SU-DHL-6 (cell line): ENCODE measurements at regions not wholly inside any gene's neighbourhood (a gene's known extent, or its start where the extent isn't known, plus 50 kb on each side); places are given as distances from the start of the nearest gene placed in this dataset.

Experiments used
- H2AFZ ChIP-seq: fragments of 200-600 bp; sonication (generic); 2 replicates; pipeline ENCODE4 v1.6.1; 2014; ENCODE audit warnings: low read depth, mild to moderate bottlenecking, moderate library complexity, mixed read lengths, antibody characterized with exemption, low read length; ENCODE audit not compliant: severe bottlenecking
- H3F3A ChIP-seq: fragments of 200-600 bp; shearing (Covaris generic); 2 replicates; pipeline ENCODE4 v1.6.0; 2016; ENCODE audit warnings: antibody characterized with exemption, mild to moderate bottlenecking; ENCODE audit not compliant: insufficient read depth
- H3K27ac ChIP-seq: fragments of 200-600 bp; sonication (generic); 2 replicates; pipeline ENCODE4 v1.5.1; 2016; ENCODE audit warnings: low read depth, mild to moderate bottlenecking, low read length, moderate library complexity, mixed read lengths
- H3K27me3 ChIP-seq: fragments of 200-600 bp; sonication (generic), shearing (Covaris generic); 2 replicates; pipeline ENCODE4 v1.6.0; 2014; ENCODE audit warnings: mild to moderate bottlenecking, low read length
- H3K36me3 ChIP-seq: fragments of 200-600 bp; sonication (generic); 2 replicates; pipeline ENCODE4 v1.6.1; 2014; ENCODE audit warnings: mild to moderate bottlenecking, low read length, mixed read lengths
- H3K4me2 ChIP-seq: fragments of 300-600, 200-600 bp; shearing (Covaris generic), sonication (generic); 2 replicates; pipeline ENCODE4 v1.6.0; 2014; ENCODE audit warnings: low read length, low read depth, mild to moderate bottlenecking; ENCODE audit not compliant: poor library complexity, severe bottlenecking
- H3K4me3 ChIP-seq: fragments of 200-600 bp; sonication (generic); 2 replicates; pipeline ENCODE4 v1.5.1; 2014; ENCODE audit warnings: antibody characterized with exemption, low read length, mild to moderate bottlenecking, mixed read lengths; ENCODE audit not compliant: insufficient read depth, poor library complexity, severe bottlenecking
- H3K79me2 ChIP-seq: fragments of 200-600 bp; sonication (generic); 2 replicates; pipeline ENCODE4 v1.6.1; 2014; ENCODE audit warnings: mild to moderate bottlenecking, low read length, moderate library complexity; ENCODE audit not compliant: insufficient read depth
- H3K9ac ChIP-seq: fragments of 200-600 bp; sonication (generic); 2 replicates; pipeline ENCODE4 v1.7.0; 2014; ENCODE audit warnings: mild to moderate bottlenecking, low read length
- H3K9me2 ChIP-seq: fragments of 200-600 bp; sonication (generic); replicated peaks from 2 replicates; pipeline ENCODE4 v1.6.1; 2014; ENCODE audit warnings: low read length; ENCODE audit not compliant: insufficient read depth
- H3K9me3 ChIP-seq: fragments of 200-600 bp; sonication (generic); 2 replicates; pipeline ENCODE4 v1.6.1; 2014; ENCODE audit warnings: low read length, mixed read lengths; ENCODE audit not compliant: insufficient read depth
- H4K20me1 ChIP-seq: fragments of 200-600 bp; sonication (generic); 2 replicates; pipeline ENCODE4 v1.6.1; 2014; ENCODE audit warnings: low read depth, mild to moderate bottlenecking, antibody characterized with exemption, low read length, moderate library complexity, mixed read lengths
- CTCF ChIP-seq: fragments of 200-600 bp; sonication (generic); IDR thresholded peaks from one replicate; pipeline ENCODE4 v1.5.1; 2017; ENCODE audit warnings: antibody characterized with exemption, mild to moderate bottlenecking, low read length, moderate library complexity; ENCODE audit not compliant: insufficient read depth, poor library complexity, severe bottlenecking
- EZH2phosphoT487 ChIP-seq: fragments of 200-600 bp; sonication (generic), shearing (Covaris generic); conservative IDR thresholded peaks from 2 replicates; pipeline ENCODE4 v1.6.1; 2018; ENCODE audit warnings: mild to moderate bottlenecking, antibody characterized with exemption, low read length, moderate library complexity, mixed read lengths

DNA sequence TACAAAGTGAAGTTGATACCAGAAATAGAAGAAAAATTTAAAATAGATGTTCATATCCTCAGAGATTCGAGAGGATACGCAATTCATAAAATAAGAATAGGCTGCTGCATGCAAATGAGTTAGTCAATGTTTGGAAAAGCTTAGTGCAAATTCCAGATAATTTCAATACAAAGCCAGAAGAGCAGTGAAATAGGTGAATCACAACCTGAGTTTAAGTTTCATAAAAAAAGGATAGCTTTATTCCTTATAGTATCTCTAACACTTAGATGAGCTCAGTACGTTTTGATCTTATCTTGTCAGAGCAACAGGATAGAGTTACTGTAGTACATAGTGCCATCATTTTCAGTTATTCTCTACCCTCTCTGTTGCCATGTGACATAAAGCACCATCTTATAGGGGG is 653.4 kb upstream of the ZNF608 start:
- no peak overlapping the region for H3K4me3 ChIP-seq
- no peaks in the 10 kb centered on the region for H3K27me3 ChIP-seq
- H3K79me2 ChIP-seq, result no peaks in the 10 kb centered on the region
- no peak overlapping the region for H3K9ac ChIP-seq
- no peak overlapping the region for H3K4me2 ChIP-seq
- no peaks in the 10 kb centered on the region for H3F3A ChIP-seq
- H2AFZ ChIP-seq, result no peak overlapping the region
- no peaks in the 10 kb centered on the region for H4K20me1 ChIP-seq
- no peak for TF ChIP-seq EZH2phosphoT487
- TF ChIP-seq CTCF, result no peak
- no peak overlapping the region for H3K27ac ChIP-seq
- H3K9me3 ChIP-seq, result no peaks in the 10 kb centered on the region
- H3K36me3 ChIP-seq, result no peaks in the 10 kb centered on the region
- H3K9me2 ChIP-seq, result no peaks in the 10 kb centered on the region

DNA sequence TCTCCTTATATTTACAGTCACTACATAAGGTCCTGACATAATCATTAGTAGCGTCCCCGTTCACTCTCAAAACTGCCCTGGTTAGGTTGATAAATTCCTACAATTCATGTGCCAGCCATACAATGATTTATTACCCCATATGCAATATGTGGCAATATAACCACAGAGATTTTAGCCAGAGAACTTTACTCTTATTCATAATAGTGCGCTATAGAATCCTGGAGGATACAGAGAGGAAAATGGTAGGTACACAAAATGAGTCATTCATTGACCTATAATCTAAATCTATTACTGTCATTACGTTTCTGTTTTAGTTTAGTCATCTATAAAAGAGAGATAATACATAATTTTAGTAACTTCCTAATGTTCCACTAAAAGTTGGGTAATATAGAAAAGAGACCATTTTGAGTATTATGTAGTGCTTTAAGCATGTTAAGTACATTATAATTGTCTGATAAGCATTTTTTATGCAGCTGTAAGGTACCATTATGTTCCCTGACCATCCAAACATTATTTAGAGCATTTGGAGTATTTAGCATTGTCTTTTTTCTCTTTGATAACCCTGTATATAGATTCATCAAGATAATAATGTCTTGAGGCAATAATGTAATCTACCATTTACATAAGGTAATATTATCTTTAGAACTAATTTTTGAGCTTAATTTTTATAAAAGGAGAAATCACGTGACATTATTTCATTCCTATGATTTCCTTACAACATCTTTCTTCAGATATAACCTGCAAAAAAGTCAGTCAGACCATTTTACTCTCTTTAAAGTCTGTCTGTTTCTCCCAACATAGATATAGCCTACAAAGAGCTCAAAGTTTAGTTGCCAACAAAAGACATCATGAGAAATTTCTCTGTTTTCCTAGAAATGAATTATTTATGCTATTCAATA is 655.5 kb upstream of the ZNF608 start:
- no peak for TF ChIP-seq EZH2phosphoT487
- TF ChIP-seq CTCF, result no peak

GRCh38 chr5:125402787-125403186 is 656.3 kb upstream of the ZNF608 start:
- Histone ChIP-seq H3F3A (no peaks in the 10 kb centered on the region), H3K9me3 (no peaks in the 10 kb centered on the region), H3K4me3 (no peak overlapping the region), H3K79me2 (no peaks in the 10 kb centered on the region), H3K27me3 (no peaks in the 10 kb centered on the region), H3K9me2 (no peaks in the 10 kb centered on the region), H3K36me3 (no peaks in the 10 kb centered on the region), H2AFZ (no peak overlapping the region), H3K27ac (no peak overlapping the region), H4K20me1 (no peaks in the 10 kb centered on the region), H3K9ac (no peak overlapping the region), H3K4me2 (no peak overlapping the region)
- no peak for TF ChIP-seq EZH2phosphoT487
- no peak for TF ChIP-seq CTCF

More for the DNA sequence above, 655.5 kb upstream of the ZNF608 start:
- Histone ChIP-seq H3K4me3 (no peak overlapping the region), H3K4me2 (no peak overlapping the region), H3K9ac (no peak overlapping the region), H3K9me2 (no peaks in the 10 kb centered on the region), H3K27ac (no peak overlapping the region), H4K20me1 (no peaks in the 10 kb centered on the region), H2AFZ (no peak overlapping the region), H3K36me3 (no peaks in the 10 kb centered on the region), H3K79me2 (no peaks in the 10 kb centered on the region), H3K9me3 (no peaks in the 10 kb centered on the region), H3F3A (no peaks in the 10 kb centered on the region), H3K27me3 (no peaks in the 10 kb centered on the region)
